ENCODE measurements at regions not wholly inside any gene's neighbourhood (a gene's known extent, or its start where the extent isn't known, plus 50 kb on each side); places are given as distances from the start of the nearest gene placed in this dataset.

DNA sequence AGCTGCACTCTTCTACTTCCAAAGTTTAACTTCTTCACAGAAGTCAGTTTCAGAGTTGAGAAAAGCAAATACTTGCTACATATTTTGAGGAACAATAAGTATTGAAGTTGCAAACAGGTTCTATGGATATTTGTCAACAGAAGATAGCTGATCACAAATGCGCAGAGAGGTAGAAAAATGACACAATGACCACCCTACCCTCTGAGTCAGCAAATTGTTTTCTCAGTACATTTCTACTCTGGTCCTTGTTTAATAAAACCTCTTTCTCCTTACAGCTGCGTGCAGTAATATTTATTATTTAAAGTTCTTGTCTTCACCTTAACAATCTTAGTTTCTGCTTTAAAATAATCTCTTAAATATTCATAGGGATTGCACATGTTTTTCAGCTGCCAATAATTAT is 855.1 kb upstream of the CTNND2 start:
- no peak for TF ChIP-seq EZH2 (IDR thresholded peaks at IDR 0.05; ENCODE audit: low read length, missing control alignments)
- TF ChIP-seq, protein P1, sequence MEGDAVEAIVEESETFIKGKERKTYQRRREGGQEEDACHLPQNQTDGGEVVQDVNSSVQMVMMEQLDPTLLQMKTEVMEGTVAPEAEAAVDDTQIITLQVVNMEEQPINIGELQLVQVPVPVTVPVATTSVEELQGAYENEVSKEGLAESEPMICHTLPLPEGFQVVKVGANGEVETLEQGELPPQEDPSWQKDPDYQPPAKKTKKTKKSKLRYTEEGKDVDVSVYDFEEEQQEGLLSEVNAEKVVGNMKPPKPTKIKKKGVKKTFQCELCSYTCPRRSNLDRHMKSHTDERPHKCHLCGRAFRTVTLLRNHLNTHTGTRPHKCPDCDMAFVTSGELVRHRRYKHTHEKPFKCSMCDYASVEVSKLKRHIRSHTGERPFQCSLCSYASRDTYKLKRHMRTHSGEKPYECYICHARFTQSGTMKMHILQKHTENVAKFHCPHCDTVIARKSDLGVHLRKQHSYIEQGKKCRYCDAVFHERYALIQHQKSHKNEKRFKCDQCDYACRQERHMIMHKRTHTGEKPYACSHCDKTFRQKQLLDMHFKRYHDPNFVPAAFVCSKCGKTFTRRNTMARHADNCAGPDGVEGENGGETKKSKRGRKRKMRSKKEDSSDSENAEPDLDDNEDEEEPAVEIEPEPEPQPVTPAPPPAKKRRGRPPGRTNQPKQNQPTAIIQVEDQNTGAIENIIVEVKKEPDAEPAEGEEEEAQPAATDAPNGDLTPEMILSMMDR (conservative IDR thresholded peaks at IDR 0.05 in 1 of 2, IDR thresholded peaks at IDR 0.05 in 1 of 2; ENCODE audit: low read depth in 1 of 2, low read length in 2 of 2) = no peak

Data from fibroblast of lung (primary cell).